H1 (cell line): ENCODE measurements at regions not wholly inside any gene's neighbourhood (a gene's known extent, or its start where the extent isn't known, plus 50 kb on each side); places are given as distances from the start of the nearest gene placed in this dataset.

Experiments used
- CTCF ChIA-PET: fragments of 300-600 bp; sonication (Branson Sonifier 250); formaldehyde crosslinking; loops from one replicate; lab custom pipeline; 2021; ENCODE audit not compliant: partially characterized antibody; lab: Charles Lee
- POLR2A ChIA-PET: fragments of 300-600 bp; sonication (Branson Sonifier 250); formaldehyde crosslinking; loops from one replicate; lab custom pipeline; 2021; ENCODE audit warnings: inconsistent platforms; ENCODE audit not compliant: partially characterized antibody; lab: Charles Lee
- DNase-seq, 2 experiments: peaks; one replicate each; pipeline versions ENCODE4 v3.0.0 to v3.0.0-alpha.2; 2010 to 2022; ENCODE audit warnings: low spot score in 2 of 2, low read depth in 1 of 2, mixed read lengths in 1 of 2
- FAIRE-seq: peaks from 2 replicates; lab custom pipeline; 2011; peaks lifted over from hg19 to GRCh38; lab: Jason Lieb, UNC
- H2AFZ ChIP-seq: 2 replicates; pipeline ENCODE4 v1.8.1; 2012; ENCODE audit warnings: low read length, inconsistent platforms
- H2AK5ac ChIP-seq: 2 replicates; pipeline ENCODE4 v1.6.1; 2013; ENCODE audit warnings: low read depth, low read length
- H2BK120ac ChIP-seq: replicated peaks from 2 replicates; pipeline ENCODE3; 2013; ENCODE audit warnings: low read depth, low read length, inconsistent platforms
- H2BK12ac ChIP-seq: 2 replicates; pipeline ENCODE4 v1.6.1; 2013; ENCODE audit warnings: low read depth, low read length
- H2BK15ac ChIP-seq: 2 replicates; pipeline ENCODE4 v1.6.1; 2013; ENCODE audit warnings: low read length
- H2BK20ac ChIP-seq: 2 replicates; pipeline ENCODE4 v1.6.1; 2013; ENCODE audit warnings: low read length
- H2BK5ac ChIP-seq: 2 replicates; pipeline ENCODE4 v1.6.1; 2013; ENCODE audit warnings: low read depth, low read length
- H3K14ac ChIP-seq: 2 replicates; pipeline ENCODE4 v1.6.1; 2013; ENCODE audit warnings: inconsistent platforms; ENCODE audit not compliant: insufficient read length
- H3K18ac ChIP-seq: 2 replicates; pipeline ENCODE4 v1.6.1; 2013; ENCODE audit warnings: low read length; ENCODE audit errors: extremely low read depth
- H3K23ac ChIP-seq: 2 replicates; pipeline ENCODE4 v1.6.1; 2013; ENCODE audit warnings: inconsistent platforms; ENCODE audit not compliant: insufficient read length
- H3K23me2 ChIP-seq: 2 replicates; pipeline ENCODE4 v1.6.1; 2013; ENCODE audit warnings: low read depth, low read length
- H3K27ac ChIP-seq: 2 replicates; pipeline ENCODE4 v1.6.1; 2011; ENCODE audit warnings: low read depth, low read length, inconsistent platforms
- H3K27me3 ChIP-seq, 4 experiments: replicated peaks in 1 of 4; 1 replicate in 1 of 4; 2 replicates in 3 of 4; pipeline versions ENCODE4 v1.6.1 to v1.8.1; 2011 to 2013; ENCODE audit warnings: low read length in 3 of 4, mild to moderate bottlenecking in 3 of 4, inconsistent platforms in 2 of 4, mixed read lengths in 2 of 4, moderate library complexity in 1 of 4; ENCODE audit not compliant: control insufficient read depth in 3 of 4, insufficient read depth in 3 of 4; ENCODE audit errors: extremely low read depth in 1 of 4
- H3K36me3 ChIP-seq, 4 experiments: 2 replicates each; pipeline versions ENCODE4 v1.6.1 to v1.8.1; 2011 to 2013; ENCODE audit warnings: mild to moderate bottlenecking in 4 of 4, low read length in 3 of 4, moderate library complexity in 2 of 4, control low read depth in 1 of 4, inconsistent platforms in 1 of 4; ENCODE audit not compliant: insufficient read depth in 4 of 4, control insufficient read depth in 2 of 4
- H3K4ac ChIP-seq: replicated peaks from 2 replicates; pipeline ENCODE3; 2013; ENCODE audit warnings: low read length, low read depth, mixed read lengths, inconsistent platforms; ENCODE audit not compliant: insufficient read length
- H3K4me1 ChIP-seq, 4 experiments: replicated peaks in 1 of 4; 1 replicate in 1 of 4; 2 replicates in 3 of 4; pipeline versions ENCODE4 v1.6.1 to v1.8.1; 2011 to 2013; ENCODE audit warnings: low read length in 3 of 4, inconsistent platforms in 2 of 4, mixed read lengths in 1 of 4; ENCODE audit not compliant: insufficient read depth in 4 of 4, control insufficient read depth in 3 of 4
- H3K4me2 ChIP-seq, 2 experiments: 2 replicates each; pipeline versions ENCODE4 v1.6.1 to v1.8.1; 2011 to 2013; ENCODE audit warnings: low read depth in 2 of 2, low read length in 2 of 2, control low read depth in 1 of 2, inconsistent platforms in 1 of 2, mild to moderate bottlenecking in 1 of 2; ENCODE audit not compliant: insufficient read depth in 1 of 2
- H3K4me3 ChIP-seq, 4 experiments: fragments of 200-600, 300-600 bp in 1 of 4; sonication (generic), shearing (Covaris generic), sonication (Bioruptor Twin) in 1 of 4; 2 replicates each; pipeline versions ENCODE4 v1.5.1 to v1.8.1; 2011 to 2016; ENCODE audit warnings: low read length in 4 of 4, low read depth in 3 of 4, control low read depth in 2 of 4, inconsistent platforms in 2 of 4, mild to moderate bottlenecking in 2 of 4, mixed read lengths in 1 of 4, moderate library complexity in 1 of 4; ENCODE audit not compliant: insufficient read depth in 2 of 4; ENCODE audit errors: extremely low read depth in 1 of 4
- H3K56ac ChIP-seq: replicated peaks from 2 replicates; pipeline ENCODE3; 2013; ENCODE audit warnings: low read depth, mild to moderate bottlenecking, mixed read lengths, low read length, inconsistent platforms; ENCODE audit not compliant: insufficient read length
- H3K79me1 ChIP-seq: 2 replicates; pipeline ENCODE4 v1.6.1; 2013; ENCODE audit warnings: low read depth, low read length, control low read depth
- H3K79me2 ChIP-seq, 2 experiments: 2 replicates each; pipeline versions ENCODE4 v1.6.1 to v1.8.1; 2012 to 2013; ENCODE audit warnings: low read length in 2 of 2, mild to moderate bottlenecking in 2 of 2, inconsistent platforms in 1 of 2; ENCODE audit not compliant: insufficient read depth in 2 of 2, control insufficient read depth in 1 of 2
- H3K9ac ChIP-seq, 4 experiments: replicated peaks in 1 of 4; 1 replicate in 1 of 4; 2 replicates in 3 of 4; pipeline versions ENCODE4 v1.6.1 to v1.8.1; 2011 to 2013; ENCODE audit warnings: low read depth in 3 of 4, low read length in 3 of 4, control low read depth in 2 of 4, mild to moderate bottlenecking in 2 of 4, moderate library complexity in 2 of 4, inconsistent platforms in 1 of 4; ENCODE audit errors: extremely low read depth in 1 of 4
- H3K9me3 ChIP-seq, 2 experiments: 2 replicates each; pipeline versions ENCODE4 v1.6.1 to v1.8.1; 2012 to 2013; ENCODE audit warnings: mild to moderate bottlenecking in 2 of 2, moderate library complexity in 2 of 2, control low read depth in 1 of 2, inconsistent platforms in 1 of 2, low read depth in 1 of 2, low read length in 1 of 2, mixed read lengths in 1 of 2; ENCODE audit not compliant: insufficient read depth in 2 of 2
- H4K20me1 ChIP-seq, 2 experiments: replicated peaks in 1 of 2; 2 replicates each; pipeline versions ENCODE3 to v1.8.1; 2011 to 2013; ENCODE audit warnings: inconsistent platforms in 2 of 2, low read length in 2 of 2, mild to moderate bottlenecking in 1 of 2; ENCODE audit not compliant: insufficient read depth in 2 of 2, control insufficient read depth in 1 of 2
- H4K5ac ChIP-seq: 2 replicates; pipeline ENCODE4 v1.6.1; 2013; ENCODE audit warnings: low read length, low read depth, mixed read lengths, inconsistent platforms; ENCODE audit not compliant: insufficient read length
- H4K8ac ChIP-seq: 2 replicates; pipeline ENCODE4 v1.8.0; 2013; ENCODE audit warnings: mild to moderate bottlenecking, moderate library complexity, low read length, inconsistent platforms; ENCODE audit not compliant: insufficient read depth; ENCODE audit errors: extremely low read depth
- H4K91ac ChIP-seq: replicated peaks from 2 replicates; pipeline ENCODE3; 2013; ENCODE audit warnings: low read length, mixed read lengths, inconsistent platforms; ENCODE audit not compliant: insufficient read length
- ATF3 ChIP-seq: IDR thresholded peaks from 2 replicates; pipeline ENCODE4 v1.6.1; 2011; ENCODE audit warnings: low read depth, mild to moderate bottlenecking, low read length; ENCODE audit not compliant: insufficient read depth
- BACH1 ChIP-seq: IDR thresholded peaks from 2 replicates; pipeline ENCODE4 v1.6.1; 2012; ENCODE audit warnings: low read length, improper control_type of control experiment
- CHD1 ChIP-seq: IDR thresholded peaks from 2 replicates; pipeline ENCODE4 v1.6.1; 2012; ENCODE audit warnings: low read depth, low read length, improper control_type of control experiment
- CTBP2 ChIP-seq: IDR thresholded peaks from 2 replicates; pipeline ENCODE4 v1.7.0; 2011; ENCODE audit warnings: borderline replicate concordance, mild to moderate bottlenecking, moderate library complexity, mixed read lengths, low read length; ENCODE audit not compliant: insufficient read depth, insufficient read length
- HDAC6 ChIP-seq: IDR thresholded peaks from one replicate; pipeline ENCODE4 v1.7.1; 2012; ENCODE audit warnings: low read depth, mild to moderate bottlenecking, inconsistent platforms, low read length, moderate library complexity
- KDM4A ChIP-seq: IDR thresholded peaks from one replicate; pipeline ENCODE4 v1.7.1; 2012; ENCODE audit warnings: low read depth, mild to moderate bottlenecking, moderate library complexity, low read length, inconsistent platforms; ENCODE audit not compliant: severe bottlenecking
- KDM5A ChIP-seq: fragments of 200-600 bp; IDR thresholded peaks from 2 replicates; pipeline ENCODE4 v1.7.1; 2012; ENCODE audit warnings: mild to moderate bottlenecking, low read length, inconsistent platforms, mixed read lengths
- SIN3A ChIP-seq, 2 experiments: IDR thresholded peaks in 1 of 2; conservative IDR thresholded peaks in 1 of 2; 2 replicates each; pipeline ENCODE4 v1.6.1; 2011 to 2012; ENCODE audit warnings: low read length in 2 of 2, improper control_type of control experiment in 1 of 2, low read depth in 1 of 2, mild to moderate bottlenecking in 1 of 2
- SP2 ChIP-seq: IDR thresholded peaks from 2 replicates; pipeline ENCODE4 v1.6.1; 2012; ENCODE audit warnings: mild to moderate bottlenecking, low read length, inconsistent platforms
- SP4 ChIP-seq: IDR thresholded peaks from 2 replicates; pipeline ENCODE4 v1.6.1; 2012; ENCODE audit warnings: low read length, inconsistent platforms
- TBP ChIP-seq: IDR thresholded peaks from 2 replicates; pipeline ENCODE4 v1.6.1; 2011; ENCODE audit warnings: low read depth, low read length, improper control_type of control experiment
- WGBS, 2 experiments: shearing (Covaris generic) in 1 of 2; methylation state at CpG; one replicate each; pipeline versions ENCODE4 v1.1.6 to v1.1.7; 2013 to 2015; ENCODE audit warnings: low lambda C conversion rate in 2 of 2, mixed read lengths in 2 of 2, inconsistent platforms in 1 of 2, low coverage in 1 of 2, missing lambda C conversion rate in 1 of 2; ENCODE audit not compliant: insufficient replicate concordance in 2 of 2, insufficient coverage in 1 of 2, insufficient read length in 1 of 2; ENCODE audit errors: extremely low coverage in 1 of 2, missing lambda C conversion rate in 1 of 2; 5-methylcytosine and 5-hydroxymethylcytosine counted together

GRCh38 chr7:15757041-15758000, 70.8 kb upstream of the MEOX2 start:
- ChIA-PET POLR2A (no interaction called here), CTCF (interaction anchor here (0.6 kb wide), 1 partner anchor 245 kb away, joined by 3 read pairs; no protein-coding TSS in a partner anchor)
- Histone ChIP-seq H3K4me1 (no peaks in the 10 kb centered on the region), H3K27me3 (no peaks in the 10 kb centered on the region), H3K9ac (no peak overlapping the region), H2BK15ac (no peak overlapping the region), H3K23ac (no peak overlapping the region), H3K9me3 (no peaks in the 10 kb centered on the region), H3K56ac (no peak overlapping the region), H2BK20ac (no peak overlapping the region), H3K4me3 (no peak overlapping the region), H3K23me2 (0 out of 2 replicates have a peak, but pooled peaks cover 2% of the 10 kb centered on the region), H3K4ac (no peak overlapping the region), H3K79me2 (no peaks in the 10 kb centered on the region), H2BK5ac (no peak overlapping the region), H2AK5ac (no peak overlapping the region), H3K36me3 (no peaks in the 10 kb centered on the region), H2BK12ac (no peak overlapping the region), H4K5ac (no peak overlapping the region), H4K20me1 (no peaks in the 10 kb centered on the region), H3K14ac (no peak overlapping the region), H3K27ac (no peak overlapping the region), H3K79me1 (no peaks in the 10 kb centered on the region), H2BK120ac (no peak overlapping the region), H4K91ac (no peak overlapping the region), H3K18ac (no peak overlapping the region), H4K8ac (no peak overlapping the region), H2AFZ (no peak overlapping the region), H3K4me2 (no peak overlapping the region)
- DNase-seq (no peak), FAIRE-seq (no peak)
- WGBS, 2 experiments = 92% methylated on average over 3 of the region's 3 CpGs; no CpG with 5 or more reads in 1 of the 2 experiments
- TF ChIP-seq CTBP2 (no peak), ATF3 (no peak), TBP (no peak), BACH1 (no peak), KDM4A (no peak), SP2 (no peak), CHD1 (no peak), SP4 (no peak), HDAC6 (no peak), KDM5A (no peak), SIN3A (conservative IDR thresholded peaks at IDR 0.05 in 1 of 2, IDR thresholded peaks at IDR 0.05 in 1 of 2; ENCODE audit: low read depth in 1 of 2, low read length in 2 of 2) (no peak)
